GM23338 (cell line): ENCODE measurements at regions not wholly inside any gene's neighbourhood (a gene's known extent, or its start where the extent isn't known, plus 50 kb on each side); places are given as distances from the start of the nearest gene placed in this dataset.

ENCODE experiments used
- ATAC-seq: fragments of 200-7000 bp; cut with Tn5 transposase; 3 replicates; pipeline ENCODE4 v1.9.1; 2020
- DNase-seq: peaks from one replicate; pipeline ENCODE4 v3.0.0-alpha.2; 2015; ENCODE audit warnings: low spot score
- H2AFZ ChIP-seq: fragments of 200-600 bp; sonication (generic); 2 replicates; pipeline ENCODE4 v1.8.0; 2016; ENCODE audit warnings: antibody characterized with exemption, mild to moderate bottlenecking, moderate library complexity
- H3F3A ChIP-seq: fragments of 200-600 bp; sonication (generic); replicated peaks from 2 replicates; pipeline ENCODE4 v1.8.0; 2017; ENCODE audit warnings: antibody characterized with exemption, mixed run types, low read depth
- H3K27ac ChIP-seq: fragments of 200-600 bp; sonication (generic); 2 replicates; pipeline ENCODE4 v1.6.1; 2016; ENCODE audit warnings: low read depth
- H3K27me3 ChIP-seq: fragments of 200-600 bp; sonication (generic); 2 replicates; pipeline ENCODE4 v1.8.0; 2016; ENCODE audit warnings: mild to moderate bottlenecking, mixed run types, moderate library complexity; ENCODE audit not compliant: insufficient read depth
- H3K36me3 ChIP-seq: fragments of 200-600 bp; sonication (generic); 2 replicates; pipeline ENCODE4 v1.8.0; 2016; ENCODE audit warnings: mild to moderate bottlenecking; ENCODE audit not compliant: insufficient read depth
- H3K4me1 ChIP-seq: fragments of 200-600 bp; sonication (generic); 2 replicates; pipeline ENCODE4 v1.8.0; 2016; ENCODE audit warnings: mild to moderate bottlenecking, moderate library complexity; ENCODE audit not compliant: insufficient read depth
- H3K4me2 ChIP-seq: fragments of 200-600 bp; sonication (generic); 2 replicates; pipeline ENCODE4 v1.7.1; 2017; ENCODE audit warnings: mixed run types
- H3K4me3 ChIP-seq: fragments of 200-600 bp; sonication (generic); 2 replicates; pipeline ENCODE4 v1.6.1; 2016; ENCODE audit warnings: mixed run types
- H3K79me2 ChIP-seq: fragments of 200-600 bp; sonication (generic); replicated peaks from 2 replicates; pipeline ENCODE4 v1.8.0; 2017; ENCODE audit warnings: mild to moderate bottlenecking; ENCODE audit not compliant: insufficient read depth
- H3K9me2 ChIP-seq: fragments of 200-600 bp; sonication (generic); 2 replicates; pipeline ENCODE4 v1.8.0; 2017; ENCODE audit not compliant: insufficient read depth
- H4K20me1 ChIP-seq: fragments of 200-600 bp; sonication (generic); replicated peaks from 2 replicates; pipeline ENCODE4 v1.8.0; 2017; ENCODE audit warnings: mild to moderate bottlenecking; ENCODE audit not compliant: insufficient read depth
- H3K27ac Mint-ChIP-seq: 2 replicates; pipeline ENCODE4 v1.8.0; 2020; ENCODE audit warnings: inconsistent platforms, mild to moderate bottlenecking, moderate library complexity, mixed read lengths
- H3K27me3 Mint-ChIP-seq: 3 replicates; pipeline ENCODE4 v1.8.0; 2022; ENCODE audit warnings: low read depth, mild to moderate bottlenecking, moderate library complexity, mixed read lengths, inconsistent platforms; ENCODE audit not compliant: insufficient read depth, poor library complexity
- H3K36me3 Mint-ChIP-seq: 3 replicates; pipeline ENCODE4 v1.8.0; 2021; ENCODE audit warnings: low read depth, mild to moderate bottlenecking, inconsistent platforms, moderate library complexity, mixed read lengths
- H3K4me1 Mint-ChIP-seq: 3 replicates; pipeline ENCODE4 v1.8.0; 2020; ENCODE audit warnings: mild to moderate bottlenecking, inconsistent platforms, mixed read lengths
- H3K4me3 Mint-ChIP-seq: 3 replicates; pipeline ENCODE4 v1.8.0; 2021; ENCODE audit warnings: moderate library complexity, mild to moderate bottlenecking, inconsistent platforms, mixed read lengths
- H3K9me3 Mint-ChIP-seq: 3 replicates; pipeline ENCODE4 v1.8.0; 2020; ENCODE audit warnings: moderate library complexity, mild to moderate bottlenecking, inconsistent platforms, mixed read lengths
- CREB1 ChIP-seq: fragments of 250-450 bp; sonication (Bioruptor Pico); IDR thresholded peaks from 2 replicates; pipeline ENCODE4 v1.5.0; 2020; ENCODE audit warnings: low read depth, mild to moderate bottlenecking, moderate library complexity
- CTCF ChIP-seq, 2 experiments: fragments of 200-600 bp in 1 of 2; sonication (generic) in 1 of 2; conservative IDR thresholded peaks; 2 replicates each; pipeline versions ENCODE4 v1.5.1 to v1.6.1; 2016 to 2017; ENCODE audit warnings: antibody characterized with exemption in 2 of 2, low read depth in 2 of 2, mild to moderate bottlenecking in 2 of 2, moderate library complexity in 1 of 2
- ETS1 ChIP-seq: IDR thresholded peaks from 2 replicates; pipeline ENCODE4 v1.6.1; 2016; ENCODE audit warnings: antibody characterized with exemption
- EZH2 ChIP-seq: fragments of 200-600 bp; sonication (generic); IDR thresholded peaks from one replicate; pipeline ENCODE4 v1.8.0; 2017; ENCODE audit warnings: antibody characterized with exemption, mild to moderate bottlenecking, low read depth; ENCODE audit not compliant: unreplicated experiment
- EZH2phosphoT487 ChIP-seq: fragments of 200-600 bp; sonication (generic); IDR thresholded peaks from one replicate; pipeline ENCODE4 v1.8.1; 2018; ENCODE audit warnings: antibody characterized with exemption; ENCODE audit not compliant: unreplicated experiment
- NANOG ChIP-seq: IDR thresholded peaks from 2 replicates; pipeline ENCODE4 v1.6.1; 2016; ENCODE audit warnings: antibody characterized with exemption, borderline replicate concordance
- POLR2AphosphoS5 ChIP-seq: IDR thresholded peaks from 2 replicates; pipeline ENCODE4 v1.6.1; 2016; ENCODE audit warnings: antibody characterized with exemption, low read depth
- STAT1 ChIP-seq: IDR thresholded peaks from one replicate; pipeline ENCODE4 v1.6.1; 2016; ENCODE audit warnings: antibody characterized with exemption; ENCODE audit not compliant: unreplicated experiment
- ZNF114 ChIP-seq: fragments of 250-450 bp; sonication (Bioruptor Pico); IDR thresholded peaks from 2 replicates; pipeline ENCODE4 v1.5.0; 2020; ENCODE audit warnings: mild to moderate bottlenecking, moderate library complexity
- ZNF331 ChIP-seq: fragments of 250-450 bp; sonication (Bioruptor Pico); IDR thresholded peaks from 2 replicates; pipeline ENCODE4 v1.5.0; 2020; ENCODE audit warnings: low read depth, mild to moderate bottlenecking, moderate library complexity
- TF ChIP-seq, protein P1 (sequence below): fragments of 250-450 bp; sonication (Bioruptor Pico); IDR thresholded peaks from 2 replicates; pipeline ENCODE4 v1.5.0; 2020; ENCODE audit warnings: mild to moderate bottlenecking, moderate library complexity

- H3K36me3 ChIP-seq, result no peaks in the 10 kb centered on the region
- H3K4me3 Mint-ChIP-seq, result no peak overlapping the region
- H3K27ac Mint-ChIP-seq, result no peak overlapping the region
- H3K9me3 Mint-ChIP-seq, result no peaks in the 10 kb centered on the region
- no peak overlapping the region for H3K4me3 ChIP-seq
- no peaks in the 10 kb centered on the region for H3K36me3 Mint-ChIP-seq
- H2AFZ ChIP-seq, result no peak overlapping the region
- TF ChIP-seq CREB1, result no peak
- H3K79me2 ChIP-seq, result no peaks in the 10 kb centered on the region
- no peaks in the 10 kb centered on the region for H4K20me1 ChIP-seq
- ATAC-seq, result no peak
- DNase-seq, result no peak
- H3K9me2 ChIP-seq, result no peaks in the 10 kb centered on the region
- no peak overlapping the region for H3K4me2 ChIP-seq
- no peaks in the 10 kb centered on the region for H3K27me3 Mint-ChIP-seq
- H3K27ac ChIP-seq, result no peak overlapping the region
- no peaks in the 10 kb centered on the region for H3F3A ChIP-seq
- H3K4me1 ChIP-seq, result no peaks in the 10 kb centered on the region
- no peaks in the 10 kb centered on the region for H3K27me3 ChIP-seq
- H3K4me1 Mint-ChIP-seq, result no peaks in the 10 kb centered on the region
Observed at GRCh38 chrX:10387011-10387410, 230.2 kb downstream of the CLCN4 start.

GRCh38 chrX:10390187-10390586 is 230.2 kb downstream of the MID1 start:
- no peaks in the 10 kb centered on the region for H3K27me3 ChIP-seq
- no peaks in the 10 kb centered on the region for H3K9me2 ChIP-seq
- H3K79me2 ChIP-seq, result no peaks in the 10 kb centered on the region
- Mint-ChIP-seq H3K36me3 (no peaks in the 10 kb centered on the region), H3K9me3 (no peaks in the 10 kb centered on the region), H3K4me3 (no peak overlapping the region), H3K27ac (no peak overlapping the region), H3K27me3 (no peaks in the 10 kb centered on the region), H3K4me1 (no peaks in the 10 kb centered on the region)
- no peak overlapping the region for H3K4me2 ChIP-seq
- DNase-seq, result no peak
- ATAC-seq, result no peak
- H2AFZ ChIP-seq, result no peak overlapping the region
- no peak overlapping the region for H3K27ac ChIP-seq
- no peaks in the 10 kb centered on the region for H3F3A ChIP-seq
- H3K36me3 ChIP-seq, result no peaks in the 10 kb centered on the region
- H3K4me1 ChIP-seq, result no peaks in the 10 kb centered on the region
- H3K4me3 ChIP-seq, result no peak overlapping the region
- no peaks in the 10 kb centered on the region for H4K20me1 ChIP-seq
- TF ChIP-seq STAT1 (no peak), CREB1 (no peak), ZNF331 (no peak), EZH2 (no peak), NANOG (no peak), ZNF114 (CRISPR knock-in tag) (no peak), ETS1 (no peak), POLR2AphosphoS5 (no peak), CTCF (conservative IDR thresholded peaks at IDR 0.05; ENCODE audit: low read depth in 2 of 2) (no peak), EZH2phosphoT487 (no peak)
- TF ChIP-seq, protein P1, sequence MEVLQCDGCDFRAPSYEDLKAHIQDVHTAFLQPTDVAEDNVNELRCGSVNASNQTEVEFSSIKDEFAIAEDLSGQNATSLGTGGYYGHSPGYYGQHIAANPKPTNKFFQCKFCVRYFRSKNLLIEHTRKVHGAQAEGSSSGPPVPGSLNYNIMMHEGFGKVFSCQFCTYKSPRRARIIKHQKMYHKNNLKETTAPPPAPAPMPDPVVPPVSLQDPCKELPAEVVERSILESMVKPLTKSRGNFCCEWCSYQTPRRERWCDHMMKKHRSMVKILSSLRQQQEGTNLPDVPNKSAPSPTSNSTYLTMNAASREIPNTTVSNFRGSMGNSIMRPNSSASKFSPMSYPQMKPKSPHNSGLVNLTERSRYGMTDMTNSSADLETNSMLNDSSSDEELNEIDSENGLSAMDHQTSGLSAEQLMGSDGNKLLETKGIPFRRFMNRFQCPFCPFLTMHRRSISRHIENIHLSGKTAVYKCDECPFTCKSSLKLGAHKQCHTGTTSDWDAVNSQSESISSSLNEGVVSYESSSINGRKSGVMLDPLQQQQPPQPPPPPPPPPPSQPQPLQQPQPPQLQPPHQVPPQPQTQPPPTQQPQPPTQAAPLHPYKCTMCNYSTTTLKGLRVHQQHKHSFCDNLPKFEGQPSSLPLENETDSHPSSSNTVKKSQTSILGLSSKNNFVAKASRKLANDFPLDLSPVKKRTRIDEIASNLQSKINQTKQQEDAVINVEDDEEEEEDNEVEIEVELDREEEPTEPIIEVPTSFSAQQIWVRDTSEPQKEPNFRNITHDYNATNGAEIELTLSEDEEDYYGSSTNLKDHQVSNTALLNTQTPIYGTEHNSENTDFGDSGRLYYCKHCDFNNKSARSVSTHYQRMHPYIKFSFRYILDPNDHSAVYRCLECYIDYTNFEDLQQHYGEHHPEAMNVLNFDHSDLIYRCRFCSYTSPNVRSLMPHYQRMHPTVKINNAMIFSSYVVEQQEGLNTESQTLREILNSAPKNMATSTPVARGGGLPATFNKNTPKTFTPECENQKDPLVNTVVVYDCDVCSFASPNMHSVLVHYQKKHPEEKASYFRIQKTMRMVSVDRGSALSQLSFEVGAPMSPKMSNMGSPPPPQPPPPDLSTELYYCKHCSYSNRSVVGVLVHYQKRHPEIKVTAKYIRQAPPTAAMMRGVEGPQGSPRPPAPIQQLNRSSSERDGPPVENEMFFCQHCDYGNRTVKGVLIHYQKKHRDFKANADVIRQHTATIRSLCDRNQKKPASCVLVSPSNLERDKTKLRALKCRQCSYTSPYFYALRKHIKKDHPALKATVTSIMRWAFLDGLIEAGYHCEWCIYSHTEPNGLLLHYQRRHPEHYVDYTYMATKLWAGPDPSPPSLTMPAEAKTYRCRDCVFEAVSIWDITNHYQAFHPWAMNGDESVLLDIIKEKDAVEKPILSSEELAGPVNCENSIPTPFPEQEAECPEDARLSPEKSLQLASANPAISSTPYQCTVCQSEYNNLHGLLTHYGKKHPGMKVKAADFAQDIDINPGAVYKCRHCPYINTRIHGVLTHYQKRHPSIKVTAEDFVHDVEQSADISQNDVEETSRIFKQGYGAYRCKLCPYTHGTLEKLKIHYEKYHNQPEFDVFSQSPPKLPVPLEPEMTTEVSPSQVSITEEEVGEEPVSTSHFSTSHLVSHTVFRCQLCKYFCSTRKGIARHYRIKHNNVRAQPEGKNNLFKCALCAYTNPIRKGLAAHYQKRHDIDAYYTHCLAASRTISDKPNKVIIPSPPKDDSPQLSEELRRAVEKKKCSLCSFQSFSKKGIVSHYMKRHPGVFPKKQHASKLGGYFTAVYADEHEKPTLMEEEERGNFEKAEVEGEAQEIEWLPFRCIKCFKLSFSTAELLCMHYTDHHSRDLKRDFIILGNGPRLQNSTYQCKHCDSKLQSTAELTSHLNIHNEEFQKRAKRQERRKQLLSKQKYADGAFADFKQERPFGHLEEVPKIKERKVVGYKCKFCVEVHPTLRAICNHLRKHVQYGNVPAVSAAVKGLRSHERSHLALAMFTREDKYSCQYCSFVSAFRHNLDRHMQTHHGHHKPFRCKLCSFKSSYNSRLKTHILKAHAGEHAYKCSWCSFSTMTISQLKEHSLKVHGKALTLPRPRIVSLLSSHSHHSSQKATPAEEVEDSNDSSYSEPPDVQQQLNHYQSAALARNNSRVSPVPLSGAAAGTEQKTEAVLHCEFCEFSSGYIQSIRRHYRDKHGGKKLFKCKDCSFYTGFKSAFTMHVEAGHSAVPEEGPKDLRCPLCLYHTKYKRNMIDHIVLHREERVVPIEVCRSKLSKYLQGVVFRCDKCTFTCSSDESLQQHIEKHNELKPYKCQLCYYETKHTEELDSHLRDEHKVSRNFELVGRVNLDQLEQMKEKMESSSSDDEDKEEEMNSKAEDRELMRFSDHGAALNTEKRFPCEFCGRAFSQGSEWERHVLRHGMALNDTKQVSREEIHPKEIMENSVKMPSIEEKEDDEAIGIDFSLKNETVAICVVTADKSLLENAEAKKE (CRISPR knock-in tag), result no peak
